Choroid plexus epithelial cell (primary cell): ENCODE measurements at regions not wholly inside any gene's neighbourhood (a gene's known extent, or its start where the extent isn't known, plus 50 kb on each side); places are given as distances from the start of the nearest gene placed in this dataset.
A peak's percentile ranks its signal among the peaks of the same experiment; 100 is the strongest.
"Not testable (repeated sequence)": the region's sequence is repeated elsewhere in the genome, so short reads cannot be mapped to it uniquely, and the experiment has no call there.

Experiments used
- DNase-seq: peaks from one replicate; pipeline ENCODE4 v3.0.0-alpha.2; 2010; ENCODE audit warnings: low read depth
- H3K4me3 ChIP-seq: 2 replicates; pipeline ENCODE4 v1.5.1; 2011; ENCODE audit warnings: low read depth, mild to moderate bottlenecking, control low read depth, low read length, moderate library complexity
- TF ChIP-seq, protein P1 (sequence below): conservative IDR thresholded peaks from 2 replicates; pipeline ENCODE4 v1.5.1; 2011; ENCODE audit warnings: low read depth, mild to moderate bottlenecking, control low read depth, inconsistent platforms, low read length, moderate library complexity

- no peak for DNase-seq
- H3K4me3 ChIP-seq, result no peak overlapping the region
- TF ChIP-seq, protein P1, sequence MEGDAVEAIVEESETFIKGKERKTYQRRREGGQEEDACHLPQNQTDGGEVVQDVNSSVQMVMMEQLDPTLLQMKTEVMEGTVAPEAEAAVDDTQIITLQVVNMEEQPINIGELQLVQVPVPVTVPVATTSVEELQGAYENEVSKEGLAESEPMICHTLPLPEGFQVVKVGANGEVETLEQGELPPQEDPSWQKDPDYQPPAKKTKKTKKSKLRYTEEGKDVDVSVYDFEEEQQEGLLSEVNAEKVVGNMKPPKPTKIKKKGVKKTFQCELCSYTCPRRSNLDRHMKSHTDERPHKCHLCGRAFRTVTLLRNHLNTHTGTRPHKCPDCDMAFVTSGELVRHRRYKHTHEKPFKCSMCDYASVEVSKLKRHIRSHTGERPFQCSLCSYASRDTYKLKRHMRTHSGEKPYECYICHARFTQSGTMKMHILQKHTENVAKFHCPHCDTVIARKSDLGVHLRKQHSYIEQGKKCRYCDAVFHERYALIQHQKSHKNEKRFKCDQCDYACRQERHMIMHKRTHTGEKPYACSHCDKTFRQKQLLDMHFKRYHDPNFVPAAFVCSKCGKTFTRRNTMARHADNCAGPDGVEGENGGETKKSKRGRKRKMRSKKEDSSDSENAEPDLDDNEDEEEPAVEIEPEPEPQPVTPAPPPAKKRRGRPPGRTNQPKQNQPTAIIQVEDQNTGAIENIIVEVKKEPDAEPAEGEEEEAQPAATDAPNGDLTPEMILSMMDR, result no peak
These were observed 247.3 kb upstream of the CNR1 start for GRCh38 chr6:88413459-88413858.

GRCh38 chr6:88408355-88408754, 242.2 kb upstream of the CNR1 start:
- not testable (repeated sequence) for DNase-seq, H3K4me3 ChIP-seq

- not testable (repeated sequence) for DNase-seq, H3K4me3 ChIP-seq
These were observed 240.5 kb upstream of the CNR1 start for GRCh38 chr6:88406674-88407073.

GRCh38 chr6:88403486-88403885, 237.3 kb upstream of the CNR1 start:
- no peak overlapping the region for H3K4me3 ChIP-seq
- TF ChIP-seq, protein P1, result no peak
- DNase-seq, result peak; percentile 83

GRCh38 chr6:88402909-88403308, 236.8 kb upstream of the CNR1 start:
- H3K4me3 ChIP-seq, result no peak overlapping the region
- TF ChIP-seq, protein P1, result no peak
- DNase-seq, result no peak

DNA sequence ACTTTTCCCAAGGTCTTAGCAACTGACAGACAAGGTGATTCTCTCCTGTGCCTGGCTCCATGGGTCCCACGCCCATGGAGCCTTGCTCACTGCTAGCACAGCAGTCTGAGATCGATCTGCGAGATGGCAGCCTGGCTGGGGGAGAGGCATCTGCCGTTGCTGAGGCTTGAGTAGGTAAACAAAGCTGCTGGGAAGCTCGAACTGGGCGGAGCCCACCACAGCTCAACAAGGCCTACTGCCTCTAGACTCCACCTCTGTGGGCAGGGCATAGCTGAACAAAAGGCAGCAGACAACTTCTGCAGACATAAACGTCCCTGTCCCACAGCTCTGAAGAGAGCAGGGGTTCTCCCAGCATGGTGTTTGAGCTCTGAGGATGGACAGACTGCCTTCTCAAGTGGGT, 224.9 kb upstream of the CNR1 start:
- not testable (repeated sequence) for DNase-seq, H3K4me3 ChIP-seq

DNA sequence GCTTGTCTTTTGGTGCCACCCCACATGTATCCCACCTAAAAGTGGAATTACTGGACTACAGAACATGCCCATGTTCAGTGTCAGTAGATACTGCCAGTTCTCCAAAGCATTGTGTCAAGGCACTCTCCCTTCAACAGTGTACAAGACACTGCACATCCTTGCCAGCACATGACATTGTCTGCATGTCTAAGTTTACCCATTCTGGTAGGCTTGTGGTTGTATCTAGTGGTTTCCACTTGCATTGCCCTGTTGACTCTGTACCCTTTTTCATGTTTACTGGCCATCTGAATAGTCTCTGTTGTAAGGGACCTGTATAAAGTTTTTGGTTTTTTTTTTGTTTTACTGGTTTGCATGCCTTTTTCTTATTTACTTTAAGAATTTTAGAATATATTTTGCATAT, 222.4 kb upstream of the CNR1 start:
- no peak overlapping the region for H3K4me3 ChIP-seq
- TF ChIP-seq, protein P1, result no peak
- DNase-seq, result no peak

GRCh38 chr6:88386167-88386566, 220.0 kb upstream of the CNR1 start:
- TF ChIP-seq, protein P1, result no peak
- DNase-seq, result no peak
- H3K4me3 ChIP-seq, result no peak overlapping the region

DNA sequence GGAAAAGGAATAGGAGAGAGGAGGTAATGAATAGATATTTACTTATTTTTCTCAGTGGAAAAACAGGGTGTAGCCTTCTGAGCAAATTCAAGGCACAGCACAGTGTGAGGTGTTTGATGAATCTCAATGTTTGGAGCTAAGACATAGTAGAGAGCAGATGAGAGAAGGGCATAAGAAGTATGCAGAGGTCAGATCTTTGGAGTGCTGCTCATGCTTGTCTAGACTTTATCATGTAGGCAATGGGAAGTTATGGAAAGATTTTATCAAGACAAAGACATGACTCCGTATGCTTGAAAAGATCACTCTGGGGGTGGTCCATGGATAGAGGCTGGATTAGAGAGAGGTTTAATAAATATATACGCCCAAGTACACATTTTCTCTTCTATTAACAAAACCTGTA, 217.0 kb upstream of the CNR1 start:
- TF ChIP-seq, protein P1, result no peak
- DNase-seq, result peak; percentile 79

More for the DNA sequence above, 217.0 kb upstream of the CNR1 start:
- H3K4me3 ChIP-seq, result no peak overlapping the region
